ENCODE measurements at regions not wholly inside any gene's neighbourhood (a gene's known extent, or its start where the extent isn't known, plus 50 kb on each side); places are given as distances from the start of the nearest gene placed in this dataset.

GRCh38 chr5:175805256-175806011 lies 65.9 kb upstream of the CPLX2 start:
- TF ChIP-seq, protein P1, sequence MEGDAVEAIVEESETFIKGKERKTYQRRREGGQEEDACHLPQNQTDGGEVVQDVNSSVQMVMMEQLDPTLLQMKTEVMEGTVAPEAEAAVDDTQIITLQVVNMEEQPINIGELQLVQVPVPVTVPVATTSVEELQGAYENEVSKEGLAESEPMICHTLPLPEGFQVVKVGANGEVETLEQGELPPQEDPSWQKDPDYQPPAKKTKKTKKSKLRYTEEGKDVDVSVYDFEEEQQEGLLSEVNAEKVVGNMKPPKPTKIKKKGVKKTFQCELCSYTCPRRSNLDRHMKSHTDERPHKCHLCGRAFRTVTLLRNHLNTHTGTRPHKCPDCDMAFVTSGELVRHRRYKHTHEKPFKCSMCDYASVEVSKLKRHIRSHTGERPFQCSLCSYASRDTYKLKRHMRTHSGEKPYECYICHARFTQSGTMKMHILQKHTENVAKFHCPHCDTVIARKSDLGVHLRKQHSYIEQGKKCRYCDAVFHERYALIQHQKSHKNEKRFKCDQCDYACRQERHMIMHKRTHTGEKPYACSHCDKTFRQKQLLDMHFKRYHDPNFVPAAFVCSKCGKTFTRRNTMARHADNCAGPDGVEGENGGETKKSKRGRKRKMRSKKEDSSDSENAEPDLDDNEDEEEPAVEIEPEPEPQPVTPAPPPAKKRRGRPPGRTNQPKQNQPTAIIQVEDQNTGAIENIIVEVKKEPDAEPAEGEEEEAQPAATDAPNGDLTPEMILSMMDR (IDR thresholded peaks at IDR 0.05; ENCODE audit: insufficient read depth, low read length, poor library complexity, severe bottlenecking): no peak
- Histone ChIP-seq H3K36me3 (ENCODE audit: control insufficient read depth, insufficient read depth, low read length) (no peaks in the 10 kb centered on the region), H3K27me3 (replicated peaks; ENCODE audit: control insufficient read depth, insufficient read depth, low read length) (peaks cover 2% of the 10 kb centered on the region; the same call in 1 of the 2 replicates), H3K4me3 (replicated peaks; ENCODE audit: low read depth, low read length) (no peak overlapping the region)
- DNase-seq (ENCODE audit: extremely low read depth, insufficient read length): no peak

GRCh38 chr5:175808711-175809110 lies 62.7 kb upstream of the CPLX2 start:
- H3K36me3 ChIP-seq (ENCODE audit: control insufficient read depth, insufficient read depth, low read length): no peaks in the 10 kb centered on the region
- H3K27me3 ChIP-seq (replicated peaks; ENCODE audit: control insufficient read depth, insufficient read depth, low read length): peaks cover 2% of the 10 kb centered on the region; the same call in 1 of the 2 replicates
- H3K4me3 ChIP-seq (replicated peaks; ENCODE audit: low read depth, low read length): no peak overlapping the region
- DNase-seq (ENCODE audit: extremely low read depth, insufficient read length): no peak
- TF ChIP-seq, protein P1 (IDR thresholded peaks at IDR 0.05; ENCODE audit: insufficient read depth, low read length, poor library complexity, severe bottlenecking): no peak

- DNase-seq (ENCODE audit: extremely low read depth, insufficient read length): no peak
- H3K4me3 ChIP-seq (replicated peaks; ENCODE audit: low read depth, low read length): no peak overlapping the region
- TF ChIP-seq, protein P1 (IDR thresholded peaks at IDR 0.05; ENCODE audit: insufficient read depth, low read length, poor library complexity, severe bottlenecking): no peak
- H3K27me3 ChIP-seq (replicated peaks; ENCODE audit: control insufficient read depth, insufficient read depth, low read length): peaks cover 2% of the 10 kb centered on the region; the same call in 1 of the 2 replicates
- no peaks in the 10 kb centered on the region for H3K36me3 ChIP-seq (ENCODE audit: control insufficient read depth, insufficient read depth, low read length)
These were observed 61.8 kb upstream of the CPLX2 start for GRCh38 chr5:175809531-175810121.

- no peak overlapping the region for H3K4me3 ChIP-seq (replicated peaks; ENCODE audit: low read depth, low read length)
- H3K36me3 ChIP-seq (ENCODE audit: control insufficient read depth, insufficient read depth, low read length): no peaks in the 10 kb centered on the region
- TF ChIP-seq, protein P1 (IDR thresholded peaks at IDR 0.05; ENCODE audit: insufficient read depth, low read length, poor library complexity, severe bottlenecking): no peak
- H3K27me3 ChIP-seq (replicated peaks; ENCODE audit: control insufficient read depth, insufficient read depth, low read length): peaks cover 2% of the 10 kb centered on the region; the same call in 1 of the 2 replicates
- DNase-seq (ENCODE audit: extremely low read depth, insufficient read length): no peak
These were observed 60.9 kb upstream of the CPLX2 start for GRCh38 chr5:175810457-175810856.

DNA sequence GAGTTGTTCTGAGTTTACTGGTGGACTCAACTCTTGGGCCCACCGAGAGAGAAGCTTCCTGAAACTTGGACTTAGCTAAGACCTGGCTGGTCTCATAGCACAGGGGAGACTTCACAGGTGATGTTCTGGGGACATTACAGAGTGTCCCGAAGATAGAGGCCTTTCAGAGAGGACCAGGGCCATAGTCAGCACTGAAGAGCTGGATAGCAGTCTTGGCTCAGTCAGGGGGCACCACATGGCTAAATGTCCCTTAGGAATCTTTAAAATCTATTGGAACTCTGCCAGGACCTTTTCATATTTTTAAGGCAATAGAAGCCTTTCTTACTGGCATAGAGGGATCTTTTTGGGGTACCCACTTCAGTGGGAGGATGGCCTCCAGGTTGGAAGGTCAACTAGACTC lies 59.8 kb upstream of the CPLX2 start:
- no peaks in the 10 kb centered on the region for H3K36me3 ChIP-seq (ENCODE audit: control insufficient read depth, insufficient read depth, low read length)
- no peak overlapping the region for H3K4me3 ChIP-seq (replicated peaks; ENCODE audit: low read depth, low read length)
- no peak for DNase-seq (ENCODE audit: extremely low read depth, insufficient read length)
- H3K27me3 ChIP-seq (replicated peaks; ENCODE audit: control insufficient read depth, insufficient read depth, low read length): no peaks in the 10 kb centered on the region
- TF ChIP-seq, protein P1 (IDR thresholded peaks at IDR 0.05; ENCODE audit: insufficient read depth, low read length, poor library complexity, severe bottlenecking): no peak

All from GM06990 (cell line).